GM21723 (cell line): ENCODE measurements at regions not wholly inside any gene's neighbourhood (a gene's known extent, or its start where the extent isn't known, plus 50 kb on each side); places are given as distances from the start of the nearest gene placed in this dataset.

Experiments used
- ATAC-seq: cut with Tn5 transposase; IDR thresholded peaks from one replicate; pipeline ENCODE4 v1.9.1; 2021; ENCODE audit warnings: mild to moderate bottlenecking, moderate library complexity; ENCODE audit not compliant: unreplicated experiment

- no peak for ATAC-seq
These were observed 53.9 kb upstream of the ESR1 start for GRCh38 chr6:151753581-151753980.

GRCh38 chr6:151757506-151757955, 50.0 kb upstream of the ESR1 start:
- peak; percentile 96 for ATAC-seq
